ENCODE measurements at regions not wholly inside any gene's neighbourhood (a gene's known extent, or its start where the extent isn't known, plus 50 kb on each side); places are given as distances from the start of the nearest gene placed in this dataset.

DNA sequence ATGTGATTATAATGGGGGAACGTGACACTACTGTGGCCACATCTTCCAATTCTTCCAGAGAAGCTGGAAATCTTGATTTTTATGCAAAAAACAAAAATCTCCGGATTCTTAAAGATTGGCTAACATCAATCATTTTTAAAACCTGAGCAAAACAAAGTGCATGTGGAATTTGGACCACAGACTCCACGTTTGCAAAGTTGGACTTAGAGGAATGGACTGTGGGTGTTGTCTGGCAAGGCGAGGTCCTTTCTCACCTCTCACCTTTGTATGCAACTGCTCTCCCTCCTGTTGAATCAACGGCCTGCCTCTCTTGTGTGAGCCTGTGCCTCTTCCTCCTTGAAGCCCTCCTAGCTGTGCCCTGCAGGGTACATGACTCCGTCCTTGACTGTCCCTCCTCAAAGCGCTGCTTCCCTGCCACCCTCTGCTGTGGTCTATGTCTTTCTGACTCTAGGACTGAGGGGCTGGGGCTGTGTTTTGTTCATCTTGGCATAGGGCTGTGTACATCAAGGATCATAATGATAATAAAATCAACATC, 122.4 kb downstream of the PHETA1 start:
- TF ChIP-seq, protein P1, sequence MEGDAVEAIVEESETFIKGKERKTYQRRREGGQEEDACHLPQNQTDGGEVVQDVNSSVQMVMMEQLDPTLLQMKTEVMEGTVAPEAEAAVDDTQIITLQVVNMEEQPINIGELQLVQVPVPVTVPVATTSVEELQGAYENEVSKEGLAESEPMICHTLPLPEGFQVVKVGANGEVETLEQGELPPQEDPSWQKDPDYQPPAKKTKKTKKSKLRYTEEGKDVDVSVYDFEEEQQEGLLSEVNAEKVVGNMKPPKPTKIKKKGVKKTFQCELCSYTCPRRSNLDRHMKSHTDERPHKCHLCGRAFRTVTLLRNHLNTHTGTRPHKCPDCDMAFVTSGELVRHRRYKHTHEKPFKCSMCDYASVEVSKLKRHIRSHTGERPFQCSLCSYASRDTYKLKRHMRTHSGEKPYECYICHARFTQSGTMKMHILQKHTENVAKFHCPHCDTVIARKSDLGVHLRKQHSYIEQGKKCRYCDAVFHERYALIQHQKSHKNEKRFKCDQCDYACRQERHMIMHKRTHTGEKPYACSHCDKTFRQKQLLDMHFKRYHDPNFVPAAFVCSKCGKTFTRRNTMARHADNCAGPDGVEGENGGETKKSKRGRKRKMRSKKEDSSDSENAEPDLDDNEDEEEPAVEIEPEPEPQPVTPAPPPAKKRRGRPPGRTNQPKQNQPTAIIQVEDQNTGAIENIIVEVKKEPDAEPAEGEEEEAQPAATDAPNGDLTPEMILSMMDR (IDR thresholded peaks at IDR 0.05; ENCODE audit: insufficient read depth, low read depth, low read length) = no peak
- TF ChIP-seq EZH2 (IDR thresholded peaks at IDR 0.05; ENCODE audit: insufficient read depth, low read length) = no peak
